Right hindlimb (tissue), 1 donor: ENCODE measurements at regions not wholly inside any gene's neighbourhood (a gene's known extent, or its start where the extent isn't known, plus 50 kb on each side); places are given as distances from the start of the nearest gene placed in this dataset.
A peak's percentile ranks its signal among the peaks of the same experiment; 100 is the strongest.
"Not testable (repeated sequence)": the region's sequence is repeated elsewhere in the genome, so short reads cannot be mapped to it uniquely, and the experiment has no call there.

Experiments used
- DNase-seq: peaks from one replicate; pipeline ENCODE4 v3.0.0-alpha.2; 2018

DNA sequence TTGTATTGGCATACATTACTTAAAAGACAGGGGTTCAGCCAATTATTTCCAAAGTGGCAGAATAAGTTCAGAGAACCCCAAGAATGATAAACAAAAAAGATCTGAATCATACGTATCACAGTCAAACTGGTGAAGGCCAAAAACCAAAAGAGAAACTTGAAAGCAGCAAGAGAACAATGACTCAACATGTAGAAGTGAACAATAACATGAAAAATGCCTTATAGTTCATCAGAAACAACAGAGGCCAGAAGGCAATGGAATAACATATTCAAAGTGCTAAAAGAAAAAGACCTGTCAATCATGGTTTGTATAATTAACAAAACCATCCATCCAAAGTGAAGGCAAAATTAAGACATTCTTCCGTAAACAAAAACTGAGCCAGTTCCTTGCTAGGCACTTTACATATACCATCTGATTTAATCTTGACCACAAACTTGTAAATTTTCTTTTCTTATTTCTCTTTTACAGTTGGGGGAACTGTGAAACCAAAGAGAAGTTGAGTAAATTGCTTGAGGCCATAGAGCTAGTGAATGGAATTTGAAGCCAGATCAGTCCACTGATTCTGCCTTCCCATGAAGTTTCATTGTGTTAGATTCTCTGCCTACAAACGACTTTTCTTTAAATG is 232.1 kb upstream of the SEL1L start:
- DNase-seq, result no peak

DNA sequence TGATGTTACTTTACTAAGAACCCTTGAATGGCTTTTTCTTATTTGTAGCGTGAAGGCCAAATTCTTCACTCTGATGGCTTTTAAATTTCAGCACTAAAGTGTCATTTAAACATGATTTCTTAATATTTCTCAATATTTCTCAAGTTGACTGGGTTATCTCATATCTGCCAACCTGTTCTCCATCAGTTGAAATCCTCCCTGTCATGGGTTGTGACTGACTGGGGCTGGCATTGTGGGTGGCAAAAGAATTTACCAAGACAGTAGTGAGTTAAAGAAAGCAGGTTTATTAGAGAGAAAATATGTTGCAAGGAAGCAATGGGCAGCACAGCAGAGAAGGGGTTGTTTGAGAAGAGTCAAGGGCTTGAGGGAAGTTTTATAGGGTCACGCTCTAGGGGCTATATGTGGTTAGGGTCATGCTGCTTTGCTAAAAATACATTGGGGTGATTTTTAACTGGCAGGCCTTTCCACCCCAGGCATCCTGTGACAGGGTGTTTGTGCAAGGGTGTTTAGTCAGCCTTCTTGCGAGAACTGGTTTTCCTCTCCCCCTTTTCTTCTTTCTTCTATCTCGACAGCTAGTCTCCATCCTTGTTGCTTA is 232.8 kb upstream of the SEL1L start:
- no peak for DNase-seq

DNA sequence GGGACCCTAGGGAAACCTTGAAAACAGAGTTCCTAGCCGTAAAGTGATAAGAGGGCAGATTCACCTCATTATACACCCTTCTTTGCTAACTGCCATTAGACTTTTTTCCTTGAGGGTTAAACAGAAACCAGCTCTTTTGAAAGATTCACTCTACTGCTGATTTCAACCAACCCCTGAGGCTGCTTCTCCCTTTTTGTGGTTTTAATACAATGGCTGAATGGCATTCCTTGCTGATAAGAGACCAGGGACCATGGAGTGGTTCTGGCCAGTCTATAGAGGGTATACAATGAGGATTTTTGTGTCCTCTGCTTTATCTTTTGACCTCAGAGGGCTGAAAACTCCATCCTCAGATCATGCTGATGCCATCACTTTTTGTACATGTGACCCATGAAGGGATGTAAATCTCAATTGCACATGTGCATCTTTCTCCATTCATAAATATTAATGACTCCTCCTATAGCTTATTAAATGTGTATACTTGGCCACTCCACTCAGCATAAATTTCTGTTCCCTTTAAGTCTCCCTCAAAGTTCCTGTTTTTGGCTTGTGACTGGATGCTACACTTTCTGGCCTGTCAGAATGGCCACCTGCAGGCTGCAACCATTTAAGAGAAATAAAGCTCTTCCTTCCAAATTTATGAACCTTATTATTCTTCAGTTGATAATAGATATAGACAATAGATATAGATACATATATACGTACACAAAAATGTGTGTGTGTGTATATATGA is 233.8 kb upstream of the SEL1L start:
- no peak for DNase-seq

DNA sequence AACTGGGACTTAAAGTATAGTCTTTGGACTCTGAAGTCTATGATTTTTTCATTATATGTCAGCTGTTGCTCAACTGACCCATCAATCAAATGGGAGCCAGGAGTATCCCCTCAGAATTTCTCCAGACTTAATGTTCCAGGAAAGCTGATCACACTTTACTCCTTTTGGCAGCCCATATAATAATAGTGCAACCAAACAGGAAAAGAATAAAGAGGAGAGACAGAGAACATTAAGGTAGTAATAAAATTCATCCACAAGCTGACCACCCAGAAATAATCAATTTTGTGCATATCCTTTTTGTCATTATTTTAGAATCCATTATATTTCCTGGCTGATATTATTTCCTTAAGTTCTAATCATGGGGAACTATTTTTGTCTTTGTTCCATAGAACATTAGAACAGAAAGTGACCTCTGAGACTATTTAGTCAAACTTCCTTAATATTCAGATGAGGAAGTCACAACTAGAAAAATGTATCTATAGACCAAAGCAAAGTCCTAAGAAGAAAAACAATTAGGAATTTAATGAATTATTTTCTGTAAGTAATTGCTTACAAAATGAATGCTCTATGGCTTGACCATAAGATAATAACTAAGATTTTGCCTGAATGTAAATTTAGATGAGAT is 238.1 kb upstream of the SEL1L start:
- no peak for DNase-seq

DNA sequence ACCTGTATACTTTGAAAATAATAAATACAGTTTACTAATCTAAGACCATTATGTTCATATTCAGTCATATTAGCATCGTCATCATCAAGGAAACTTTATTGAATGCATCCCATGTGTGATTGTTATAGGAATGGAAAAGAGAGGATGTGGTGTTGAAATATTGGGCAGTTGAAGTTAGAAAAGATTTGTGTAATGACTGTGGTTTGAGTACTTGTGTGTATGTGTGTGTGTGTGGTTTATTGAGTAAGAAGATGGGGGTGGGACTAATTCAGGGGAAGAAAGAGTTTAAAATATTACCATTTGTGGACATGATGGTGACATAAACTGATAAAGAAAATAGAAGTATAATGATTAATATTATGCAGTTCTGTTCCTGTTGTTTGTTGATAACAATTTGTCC is 238.7 kb upstream of the SEL1L start:
- DNase-seq, result no peak

DNA sequence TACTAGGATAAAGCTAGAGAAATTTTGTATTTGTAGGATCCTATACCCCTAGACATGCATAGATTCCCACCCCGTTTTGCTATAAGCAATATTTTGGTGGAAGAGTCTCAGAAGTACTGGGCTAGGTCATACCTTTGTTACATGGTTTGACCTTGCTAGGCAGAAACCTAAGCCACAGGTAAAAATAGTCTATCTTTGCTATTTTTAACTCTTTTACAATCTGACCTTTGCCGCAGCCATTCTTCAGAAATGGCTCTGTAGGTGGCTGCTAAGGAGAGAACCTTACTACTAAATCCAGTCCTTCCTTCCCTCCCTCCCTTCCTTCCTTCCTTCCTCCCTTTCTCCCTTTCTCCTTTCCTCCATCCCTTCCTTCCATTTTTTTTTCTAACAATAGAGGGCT is 242.9 kb upstream of the SEL1L start:
- no peak for DNase-seq

DNA sequence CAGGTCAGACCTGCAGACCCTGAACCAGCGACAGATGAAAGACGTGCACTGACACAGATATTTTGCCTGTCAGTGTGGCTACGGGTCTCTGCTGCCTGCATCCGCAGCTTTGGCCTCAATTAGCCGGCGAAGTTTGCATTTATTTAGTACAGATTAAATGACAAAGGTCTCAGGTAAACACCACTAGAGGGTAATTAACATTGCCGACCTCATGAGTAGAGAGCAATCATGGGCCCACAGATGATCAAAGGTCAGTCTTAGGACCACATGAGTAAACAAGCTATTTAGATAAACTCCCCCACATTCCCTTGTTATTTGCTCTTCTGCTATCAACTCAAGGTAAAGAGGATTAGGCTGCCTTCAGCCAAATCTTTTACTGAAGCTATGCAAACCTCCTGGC is 248.1 kb upstream of the SEL1L start:
- not testable (repeated sequence) for DNase-seq

DNA sequence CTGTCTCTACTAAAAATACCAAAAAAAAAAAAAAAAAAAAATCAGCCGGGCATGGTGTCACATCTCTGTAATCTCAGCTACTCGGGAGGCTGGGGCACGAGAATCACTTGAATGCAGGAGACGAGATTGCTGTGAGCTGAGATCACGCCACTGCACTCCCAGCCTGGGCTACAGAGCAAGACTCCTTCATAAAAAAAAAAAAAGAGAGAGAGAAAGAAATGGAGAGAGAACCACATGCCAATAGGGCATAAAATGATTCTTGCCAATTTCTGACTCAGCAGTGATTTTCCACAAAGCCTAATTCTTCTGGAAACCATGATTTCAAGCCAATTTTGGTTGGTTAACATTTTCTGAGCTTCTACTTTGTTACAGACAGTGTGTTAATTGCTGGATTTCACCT is 250.4 kb upstream of the SEL1L start:
- DNase-seq, result no peak

DNA sequence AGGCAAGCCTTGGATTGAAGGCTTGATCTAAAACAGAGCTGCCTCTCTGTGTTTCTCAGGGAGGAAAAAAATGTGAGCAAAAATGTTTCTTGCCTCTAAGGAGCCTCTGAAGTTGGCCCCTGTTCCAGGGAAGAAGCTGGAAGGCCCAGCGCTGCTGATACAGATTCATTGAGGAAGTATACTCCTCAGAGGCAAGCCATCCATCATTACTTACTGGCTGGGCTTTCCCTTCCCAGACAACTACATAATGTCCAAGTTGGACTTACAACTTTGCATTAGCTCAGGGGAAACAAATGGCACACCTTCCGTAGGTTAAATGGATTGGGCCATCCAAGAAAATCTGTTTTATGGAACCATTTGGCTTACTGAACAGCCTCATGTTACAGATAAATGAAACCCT is 263.7 kb upstream of the SEL1L start:
- peak; percentile 91 for DNase-seq

DNA sequence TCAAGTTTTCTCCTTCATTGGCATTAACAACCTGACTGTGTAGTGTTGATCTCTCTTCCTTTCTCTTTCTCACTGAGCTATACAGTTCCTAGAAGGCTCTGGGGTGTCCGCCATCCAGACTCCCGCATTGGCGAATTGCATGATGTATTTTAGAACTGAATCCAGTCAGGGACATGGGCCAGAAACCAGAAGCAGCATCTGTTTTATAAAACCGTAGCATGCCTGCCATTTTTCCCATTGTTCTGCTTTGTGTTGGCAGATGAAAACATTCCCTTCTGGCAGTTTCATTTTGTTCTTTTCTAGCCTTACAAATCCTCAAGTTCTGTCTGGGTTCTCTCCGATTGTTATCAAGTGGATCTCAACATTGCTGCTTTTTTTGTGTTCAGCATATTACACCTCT is 268.3 kb upstream of the SEL1L start:
- peak; percentile 77 for DNase-seq

DNA sequence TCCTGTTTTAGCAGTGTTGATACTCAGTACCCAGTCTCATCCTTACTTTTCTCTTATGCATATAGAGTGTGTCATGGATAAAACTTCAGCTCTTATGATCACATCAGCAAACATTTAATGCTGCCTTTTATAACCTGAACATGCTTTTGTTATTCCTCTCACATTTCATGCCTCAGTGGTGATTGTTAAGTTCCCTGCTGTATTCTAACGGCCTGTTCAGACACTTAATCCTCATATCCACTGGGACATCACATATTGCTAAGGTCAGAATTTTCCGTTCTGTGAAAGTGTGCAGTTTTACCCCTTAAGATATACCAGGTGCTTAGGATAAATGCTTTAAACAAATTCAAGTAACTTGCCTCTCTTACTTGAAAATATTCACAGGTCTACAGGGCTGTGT is 268.7 kb upstream of the SEL1L start:
- DNase-seq, result no peak

DNA sequence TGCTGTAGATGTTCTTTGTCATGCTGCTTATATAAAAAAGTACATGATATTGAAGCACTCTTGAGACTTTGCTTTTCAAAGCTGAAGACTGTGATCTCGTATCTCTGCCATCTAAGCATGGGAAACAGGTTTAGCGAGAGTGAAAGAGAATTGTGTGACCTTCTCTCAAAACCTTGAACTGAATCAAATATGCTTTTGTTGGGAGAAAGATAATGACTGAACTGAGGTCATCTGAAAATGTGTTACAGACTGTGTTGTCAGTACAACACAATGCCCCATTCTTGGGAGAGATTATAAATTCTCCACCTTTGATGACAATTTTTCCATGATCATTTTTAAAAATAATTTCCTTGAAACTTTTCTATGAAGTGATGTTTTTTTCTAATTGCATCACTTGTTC is 272.1 kb upstream of the SEL1L start:
- no peak for DNase-seq

DNA sequence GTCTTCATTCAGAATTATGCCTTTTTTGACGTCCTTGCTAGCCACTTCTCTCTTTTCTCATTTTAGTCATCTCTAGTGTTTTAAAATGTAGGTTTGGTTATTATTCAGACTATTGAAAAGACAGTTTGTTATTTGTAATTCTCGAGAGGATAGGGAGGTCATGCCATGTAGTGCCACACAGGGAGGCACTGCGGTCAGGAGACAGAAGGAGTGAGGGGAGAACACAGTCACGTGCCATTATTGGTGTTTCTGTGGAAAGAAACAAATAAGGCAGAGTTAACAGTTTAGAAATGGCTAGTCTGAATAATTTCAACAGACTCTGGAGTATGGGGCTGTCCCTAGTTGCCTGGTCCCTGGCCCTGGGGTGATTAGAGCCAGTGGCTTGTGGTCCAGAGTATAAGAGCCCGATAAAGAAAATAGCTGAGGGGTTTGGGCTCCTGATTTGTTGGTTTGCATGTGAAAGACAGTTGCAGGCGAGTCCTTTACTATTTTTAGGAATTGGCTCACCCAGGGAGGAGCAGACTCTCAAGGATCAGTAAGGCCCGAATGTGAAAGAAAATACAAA is 278.1 kb upstream of the SEL1L start:
- DNase-seq, result no peak

DNA sequence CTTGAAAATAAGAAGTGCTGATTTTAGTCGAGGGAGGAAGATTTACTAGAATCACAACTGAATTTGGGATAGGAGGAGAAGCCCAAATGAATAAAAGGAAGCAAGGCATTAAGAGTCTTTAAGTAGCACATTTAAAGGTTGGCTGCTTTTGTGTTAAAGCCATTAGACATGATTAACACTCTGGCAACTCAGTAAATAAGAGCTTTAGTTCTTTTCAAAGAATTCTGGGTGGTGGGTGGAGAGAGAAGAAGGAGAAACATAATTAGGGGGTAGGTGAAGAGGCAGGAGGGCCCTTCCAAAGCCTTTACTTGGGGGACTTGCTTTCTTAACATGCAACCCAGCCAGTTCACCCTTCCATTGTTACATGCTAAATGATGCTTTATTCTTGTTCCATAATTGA is 284.6 kb upstream of the SEL1L start:
- no peak for DNase-seq

DNA sequence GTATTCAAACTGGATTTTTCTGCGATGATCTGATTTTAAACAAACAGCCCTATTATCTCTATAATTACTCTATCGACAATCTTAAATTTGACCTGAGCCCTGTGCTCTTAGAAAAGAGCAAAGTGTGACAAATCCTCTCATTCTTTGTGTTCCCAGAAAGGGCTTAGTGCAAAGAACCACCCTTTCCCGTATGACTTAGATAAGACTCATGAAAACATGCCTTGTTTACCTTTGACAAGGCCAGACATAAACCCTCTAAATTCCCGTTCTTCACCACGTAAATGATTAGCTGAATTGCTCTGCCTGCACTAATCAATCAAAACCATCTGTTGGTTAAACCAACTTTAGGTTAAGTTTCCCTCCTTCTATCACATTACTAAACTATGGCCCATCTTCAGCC is 285.7 kb upstream of the SEL1L start:
- no peak for DNase-seq

DNA sequence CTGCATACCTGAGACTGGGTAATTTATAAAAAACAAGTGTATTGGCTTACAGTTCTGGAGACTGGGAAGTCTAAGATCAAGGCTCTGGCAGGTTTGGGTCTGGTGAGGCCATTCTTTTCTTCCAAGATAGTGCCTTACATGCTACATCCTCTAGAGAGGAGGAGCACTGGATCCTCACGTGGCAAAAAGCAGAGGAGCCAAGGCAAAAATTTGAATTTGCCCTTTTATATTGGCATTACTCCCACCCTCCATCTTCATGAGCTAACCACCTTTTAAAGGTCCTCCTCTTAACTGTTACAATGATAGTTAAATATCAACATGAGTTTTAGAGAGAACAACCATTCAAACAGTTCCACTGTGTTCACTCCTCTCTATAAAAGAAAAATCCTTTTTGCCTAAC is 286.3 kb upstream of the SEL1L start:
- no peak for DNase-seq

DNA sequence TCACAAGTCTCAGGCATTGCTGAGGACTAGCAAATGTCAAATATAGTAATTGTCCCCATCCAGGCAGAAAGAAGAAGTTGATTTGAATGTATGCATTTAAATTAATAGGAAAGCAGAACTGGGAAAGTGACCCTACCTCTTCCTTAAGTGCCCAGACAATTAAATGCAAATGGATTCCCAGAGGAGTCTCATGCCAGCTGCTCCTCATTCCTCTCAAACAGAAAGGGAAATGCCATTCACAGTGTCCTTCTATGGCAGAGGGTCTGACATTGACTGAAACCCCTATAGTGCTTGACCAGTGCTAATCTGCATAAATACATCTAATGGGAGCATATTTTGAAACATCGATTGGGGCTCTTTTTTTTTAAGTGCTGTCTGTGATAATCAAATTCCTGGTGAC is 292.4 kb upstream of the SEL1L start:
- DNase-seq, result no peak

DNA sequence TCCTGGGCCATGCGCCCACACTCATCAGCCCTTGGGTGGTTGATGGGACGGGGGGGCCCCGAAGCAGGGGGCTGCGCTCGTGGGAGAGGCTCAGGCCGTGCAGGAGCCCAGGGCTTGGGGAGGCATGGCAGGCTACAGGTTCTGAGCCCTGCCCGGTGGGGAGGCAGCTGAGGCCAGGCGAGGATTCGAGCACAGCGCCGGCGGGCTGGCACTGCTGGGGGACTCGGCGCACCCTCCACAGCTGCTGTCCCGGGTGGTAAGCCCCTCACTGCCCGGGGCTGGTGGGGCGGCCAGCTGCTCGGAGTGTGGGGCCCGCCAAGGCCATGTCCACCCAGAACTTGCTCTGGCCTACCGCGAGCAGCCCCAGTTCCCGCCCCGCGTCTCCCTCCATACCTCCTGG is 295.8 kb upstream of the SEL1L start:
- DNase-seq, result no peak

DNA sequence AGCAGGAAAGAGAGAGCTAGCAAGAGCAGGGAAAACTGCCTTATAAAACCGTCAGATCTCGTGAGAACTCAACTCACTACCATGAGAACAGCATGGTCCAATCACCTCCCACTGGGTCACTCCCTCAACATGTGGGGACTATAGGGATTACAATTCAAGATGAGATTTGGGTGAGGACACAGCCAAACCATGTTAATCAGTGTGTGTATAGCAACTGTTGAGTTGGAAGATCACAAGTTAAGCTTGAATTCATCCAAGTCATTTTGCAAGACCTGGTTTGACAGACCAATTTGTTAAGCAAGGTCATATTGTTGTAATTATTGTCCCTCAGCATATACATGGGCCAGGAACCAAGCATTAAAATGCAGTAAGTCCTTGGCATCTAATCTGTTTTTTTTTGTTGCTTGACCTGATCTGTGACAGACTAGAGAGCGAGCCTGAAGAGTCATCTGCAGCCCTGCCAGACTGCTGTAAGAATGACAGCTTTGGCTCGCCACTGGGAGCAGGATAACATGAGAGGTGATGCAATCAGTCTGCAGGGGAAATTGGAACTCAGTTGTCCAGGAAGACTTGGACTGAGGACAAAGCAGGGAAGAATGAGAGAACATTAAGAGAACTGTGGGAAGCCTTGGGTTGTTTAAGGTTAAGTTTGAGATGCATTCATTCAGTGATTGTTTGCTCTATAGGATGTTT is 297.6 kb upstream of the SEL1L start:
- peak; percentile 74 for DNase-seq

DNA sequence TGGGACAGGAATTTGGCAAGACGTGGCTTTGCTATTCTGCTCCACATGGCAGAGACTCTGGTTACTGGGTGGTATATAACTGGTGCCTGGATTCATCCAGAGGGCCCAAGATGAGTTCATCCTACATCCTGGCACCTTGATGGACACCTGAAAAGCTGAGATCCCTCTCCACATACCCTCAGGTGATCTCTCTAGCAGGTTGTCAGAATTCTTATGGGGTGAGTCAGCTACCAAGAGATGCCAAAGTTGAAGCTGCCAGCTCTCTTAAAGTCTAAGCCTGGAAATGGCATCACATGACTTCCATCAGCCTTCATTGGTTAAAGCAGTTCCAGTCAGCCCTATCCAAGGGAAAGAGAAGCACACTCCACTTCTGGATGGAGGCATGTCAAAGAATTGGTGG is 300.7 kb upstream of the SEL1L start:
- DNase-seq, result no peak

DNA sequence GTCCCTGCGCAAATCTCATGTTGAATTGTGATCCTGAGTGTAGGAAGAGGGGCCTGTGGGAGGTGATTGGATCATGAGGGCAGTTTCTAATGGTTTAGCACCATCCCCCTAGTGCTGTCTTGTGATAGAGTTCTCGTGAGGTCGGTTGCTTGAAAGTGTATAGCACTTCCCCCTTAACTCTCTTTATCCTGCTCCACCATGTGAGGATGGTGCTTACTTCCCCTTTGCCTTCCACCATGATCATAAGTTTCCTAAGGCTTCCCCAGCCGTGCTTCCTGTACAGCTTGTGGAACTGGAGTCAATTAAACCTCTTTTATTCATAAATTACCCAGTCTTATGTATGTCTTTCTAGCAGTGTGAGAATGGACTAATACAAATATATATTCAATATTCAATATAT is 303.7 kb upstream of the SEL1L start:
- no peak for DNase-seq

DNA sequence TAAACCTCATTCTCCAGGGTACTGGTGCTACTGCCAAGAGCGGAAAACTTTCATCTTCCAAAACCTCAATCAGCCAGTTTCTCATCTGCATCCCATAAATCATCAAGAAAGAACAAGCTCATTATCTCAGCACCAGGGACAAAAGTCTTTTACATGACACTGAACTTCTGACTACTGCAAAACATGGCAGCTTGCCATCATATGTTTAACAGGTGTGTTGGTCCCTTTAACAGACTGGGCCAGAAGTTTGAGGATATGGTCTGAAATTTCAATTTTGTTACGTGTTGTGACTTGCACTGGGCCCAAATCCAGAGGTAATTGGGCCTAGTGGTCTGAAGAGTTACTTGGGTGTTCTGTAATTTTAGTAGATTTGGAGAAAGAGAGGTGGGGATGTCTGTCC is 305.4 kb upstream of the SEL1L start:
- DNase-seq, result no peak

DNA sequence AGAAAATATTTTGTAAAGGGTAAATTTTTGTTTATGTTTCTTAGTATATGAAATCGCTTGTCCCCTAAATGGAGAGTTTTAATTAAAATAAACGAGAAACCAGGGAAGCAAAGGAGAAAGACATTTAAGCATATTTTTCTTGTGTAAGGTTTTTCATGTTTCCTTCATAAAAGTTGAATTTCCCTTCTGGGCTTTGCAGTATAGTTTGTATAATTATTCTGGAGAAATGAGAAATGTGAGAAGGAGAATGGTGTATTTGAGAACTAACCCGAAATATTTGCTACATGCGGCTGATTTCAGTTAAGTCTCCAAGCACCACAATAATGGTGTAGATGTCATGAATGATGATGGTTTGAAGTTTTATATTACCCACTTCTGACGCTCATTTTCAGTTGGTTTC is 307.7 kb upstream of the SEL1L start:
- no peak for DNase-seq
